GM18951 (cell line): ENCODE measurements at regions not wholly inside any gene's neighbourhood (a gene's known extent, or its start where the extent isn't known, plus 50 kb on each side); places are given as distances from the start of the nearest gene placed in this dataset.
"Not testable (repeated sequence)": the region's sequence is repeated elsewhere in the genome, so short reads cannot be mapped to it uniquely, and the experiment has no call there.

Experiments
- POLR2A ChIP-seq: IDR thresholded peaks from 4 replicates; pipeline ENCODE4 v1.6.1; 2011; ENCODE audit warnings: mild to moderate bottlenecking; ENCODE audit not compliant: insufficient read length, insufficient read depth; ENCODE audit errors: extremely low read depth
- in situ Hi-C: fragments of 300-500 bp; cut with MboI; formaldehyde crosslinking; loops from one replicate; pipeline ENCODE4 v1.12.0; 2022; ENCODE audit warnings: low sequenced_read_pairs, mixed read lengths, inconsistent platforms; ENCODE audit not compliant: unreplicated experiment

DNA sequence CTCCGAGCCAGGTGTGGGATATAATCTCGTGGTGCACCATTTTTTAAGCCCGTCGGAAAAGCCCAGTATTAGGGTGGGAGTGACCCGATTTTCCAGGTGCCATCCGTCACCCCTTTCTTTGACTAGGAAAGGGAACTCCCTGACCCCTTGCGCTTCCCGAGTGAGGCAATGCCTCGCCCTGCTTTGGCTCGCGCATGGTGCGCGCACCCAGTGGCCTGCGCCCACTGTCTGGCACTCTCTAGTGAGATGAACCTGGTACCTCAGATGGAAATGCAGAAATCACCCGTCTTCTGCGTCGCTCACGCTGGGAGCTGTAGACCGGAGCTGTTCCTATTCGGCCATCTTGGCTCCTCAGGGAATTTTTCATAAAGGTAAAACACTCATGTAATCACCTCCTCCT, 63.9 kb downstream of the RWDD3 start:
- in situ Hi-C loops = not testable (repeated sequence)

DNA sequence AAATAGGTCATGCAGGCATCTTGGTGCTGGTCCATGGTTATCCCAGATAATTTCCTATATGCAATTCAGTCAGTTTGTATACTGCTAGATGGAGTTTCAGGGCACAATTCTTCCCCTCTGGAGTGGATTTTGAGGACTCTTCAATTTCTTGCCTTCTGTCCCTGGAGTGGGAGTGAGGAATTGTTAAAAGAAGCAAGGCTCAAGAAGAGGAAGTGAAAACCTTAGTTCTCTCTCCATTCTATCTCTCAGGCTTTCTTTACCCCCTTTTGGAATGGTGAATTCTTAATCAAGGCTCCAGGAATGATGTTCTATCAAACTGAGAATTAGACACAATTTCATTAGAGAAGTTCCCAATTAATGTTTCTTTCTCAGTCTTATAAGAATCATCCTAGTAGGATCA, 67.1 kb downstream of the RWDD3 start:
- in situ Hi-C loops = no loop called here
- no peak for TF ChIP-seq POLR2A

DNA sequence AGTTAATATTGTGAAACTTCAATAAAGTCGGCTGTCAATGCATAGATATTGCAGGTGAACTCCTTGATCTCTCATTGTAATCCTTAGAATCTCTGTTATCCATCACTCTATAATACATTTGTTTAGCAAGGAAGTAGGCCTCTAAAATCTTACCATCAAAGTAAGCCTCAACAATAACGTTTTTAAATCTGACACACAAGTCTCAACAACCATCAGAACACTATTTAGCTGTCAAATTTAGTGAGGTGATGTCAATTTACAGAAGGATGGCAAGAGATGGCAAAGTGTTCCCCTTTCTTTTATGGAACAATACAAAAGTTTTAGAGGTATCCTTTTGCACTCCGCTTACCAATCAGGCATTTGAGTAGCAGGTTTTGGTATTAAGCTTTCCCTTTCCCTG, 67.6 kb downstream of the RWDD3 start:
- TF ChIP-seq POLR2A = no peak
- in situ Hi-C loops = no loop called here

DNA sequence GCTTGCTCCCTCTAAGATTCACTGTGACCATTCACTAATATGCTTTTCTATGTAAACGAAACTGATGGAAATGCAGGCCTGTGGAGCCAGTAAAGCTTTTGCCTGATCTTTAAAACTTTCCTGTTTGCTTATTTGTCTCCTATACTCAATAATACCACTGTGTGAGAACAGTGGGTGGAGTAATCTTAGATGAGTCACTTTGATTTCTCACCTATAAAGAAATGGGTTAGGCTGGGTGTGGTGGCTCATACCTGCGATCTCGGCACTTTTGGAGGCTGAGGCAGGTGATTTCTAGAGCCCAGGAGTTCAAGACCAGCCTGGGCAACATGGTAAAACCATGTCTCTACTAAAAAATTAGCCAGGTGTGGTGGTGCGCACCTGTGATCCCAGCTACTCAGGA, 70.8 kb downstream of the RWDD3 start:
- TF ChIP-seq POLR2A = no peak
- in situ Hi-C loops = no loop called here

DNA sequence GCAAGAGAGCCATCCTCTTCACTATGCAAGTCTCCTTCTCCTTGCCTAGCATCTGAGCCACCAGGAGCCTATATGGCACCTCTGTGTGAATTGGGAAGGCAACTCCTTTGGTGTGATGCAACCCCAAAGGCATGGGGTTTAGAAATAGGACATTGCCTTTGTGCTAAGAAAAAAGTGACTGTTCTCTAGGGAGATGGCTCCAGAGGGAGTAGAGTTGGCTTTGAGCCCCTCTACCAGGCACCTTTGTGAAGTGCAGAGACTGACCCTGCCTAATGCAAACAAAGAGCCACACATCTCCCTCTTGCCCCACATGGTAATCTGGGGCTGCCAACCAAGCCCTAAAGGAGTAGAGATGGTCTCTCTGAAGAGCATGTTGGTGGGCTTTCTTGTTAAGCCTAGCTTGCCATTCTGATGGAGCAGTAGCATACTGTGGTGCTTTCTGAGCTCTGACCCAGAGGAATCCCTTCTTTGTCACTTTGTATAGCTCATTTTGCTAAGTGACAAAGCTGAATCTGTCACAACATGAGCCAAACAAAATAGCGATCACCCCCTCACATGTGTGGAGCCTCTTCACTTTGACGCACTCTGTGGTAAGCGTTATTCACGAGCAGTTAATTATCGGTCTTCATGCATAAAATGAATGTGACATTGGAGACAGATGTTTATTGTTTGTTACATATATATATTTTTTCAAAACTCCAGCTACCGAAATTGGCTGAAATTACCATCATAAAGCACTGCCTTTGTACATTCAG, 74.4 kb downstream of the RWDD3 start:
- in situ Hi-C loops = no loop called here

DNA sequence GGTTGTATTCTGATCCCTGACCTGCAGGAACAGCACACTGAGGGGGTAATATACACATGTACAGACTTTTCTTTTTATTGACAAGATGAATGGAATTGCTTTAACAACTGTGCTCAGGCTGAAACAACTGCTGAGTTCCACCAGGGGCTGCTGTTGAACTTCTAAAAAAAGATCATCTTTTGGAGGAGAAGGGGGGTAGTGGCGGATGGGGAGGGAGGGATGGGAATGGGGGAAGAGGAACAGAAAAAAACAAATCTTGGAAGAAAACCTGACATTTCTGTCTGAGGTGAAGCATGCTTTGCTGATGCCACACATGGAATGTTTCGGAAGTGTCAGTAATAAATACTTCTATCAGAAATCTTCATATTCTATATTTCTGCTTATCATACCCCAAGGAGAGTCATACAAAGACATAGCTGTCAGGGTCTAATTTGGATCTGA, 75.0 kb downstream of the RWDD3 start:
- in situ Hi-C loops = no loop called here
- TF ChIP-seq POLR2A = no peak

More for the DNA sequence above, 74.4 kb downstream of the RWDD3 start:
- no peak for TF ChIP-seq POLR2A

DNA sequence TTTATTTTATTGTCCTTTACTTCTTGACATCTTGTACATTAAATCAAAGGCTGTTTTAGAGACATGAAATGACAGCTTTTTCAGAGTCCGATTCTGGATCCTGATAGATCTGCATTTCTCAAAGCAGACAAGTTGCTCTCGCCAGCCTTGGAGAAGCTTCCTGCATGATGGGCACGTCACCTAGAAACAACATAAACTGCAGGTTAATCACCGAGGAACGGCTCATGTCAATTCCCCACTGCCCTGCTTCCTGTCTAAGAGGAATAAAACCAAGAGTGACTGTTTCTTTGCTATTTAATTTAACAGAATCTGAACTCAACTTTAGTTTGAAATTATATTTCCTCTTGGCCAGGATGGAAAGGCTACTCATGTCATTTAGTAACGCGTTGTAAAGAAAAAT, 77.0 kb downstream of the RWDD3 start:
- TF ChIP-seq POLR2A = no peak
- in situ Hi-C loops = no loop called here

DNA sequence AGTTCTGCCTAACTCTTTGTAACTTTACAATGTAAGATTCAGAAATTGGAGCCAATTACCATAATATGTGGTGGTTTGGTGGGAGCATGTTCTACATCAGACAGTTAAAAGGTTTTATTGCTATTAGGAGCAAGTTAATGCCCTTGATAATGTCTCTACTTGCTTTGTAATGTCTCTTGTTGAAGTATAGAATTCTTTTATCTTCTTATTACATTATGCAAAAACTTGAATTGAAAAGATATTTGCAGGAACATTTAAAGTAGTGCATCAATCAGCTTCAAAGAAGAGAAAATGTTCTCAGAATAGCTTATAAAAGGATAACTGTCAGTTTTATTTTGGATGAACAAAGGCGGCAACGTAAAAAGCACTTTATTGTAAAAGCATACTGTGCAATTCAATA, 77.8 kb downstream of the RWDD3 start:
- in situ Hi-C loops = no loop called here
- TF ChIP-seq POLR2A = no peak

DNA sequence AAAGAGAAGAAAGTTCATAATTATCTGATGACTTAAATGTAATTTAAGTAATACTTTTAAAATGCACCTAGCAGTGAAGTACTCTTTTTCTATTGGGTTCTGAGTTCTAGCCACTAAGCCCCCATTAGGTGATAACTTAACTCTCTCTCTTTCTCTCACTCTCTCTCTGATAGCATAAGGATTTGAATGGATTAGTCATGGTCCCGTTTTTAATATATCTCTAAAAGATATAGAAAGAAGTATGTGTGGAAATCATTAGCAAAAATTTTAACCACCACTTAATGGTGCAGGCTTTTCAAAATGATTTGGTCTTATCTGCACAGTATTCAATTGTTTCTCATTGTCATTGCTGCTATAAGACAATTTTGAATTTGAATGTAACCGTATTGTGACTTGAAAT, 78.2 kb downstream of the RWDD3 start:
- in situ Hi-C loops = no loop called here
- TF ChIP-seq POLR2A = no peak

DNA sequence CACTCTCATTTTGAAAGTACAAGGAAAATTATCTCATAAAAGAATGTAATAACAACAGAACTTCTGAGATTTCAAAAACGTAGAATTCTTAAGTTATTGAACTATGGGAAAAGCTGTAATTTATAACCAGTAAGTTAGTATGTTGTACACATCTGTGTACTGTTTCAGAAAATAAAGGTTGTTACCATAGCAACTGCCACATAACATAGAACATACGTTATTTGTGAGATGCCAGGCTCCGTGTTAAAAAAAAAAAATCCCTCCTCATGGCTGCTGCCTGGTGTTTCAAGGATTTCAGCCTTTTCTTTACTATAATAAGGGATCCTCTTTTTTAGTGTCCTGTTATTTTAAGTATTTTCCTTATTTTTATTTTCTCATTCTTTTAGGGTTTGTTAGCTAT, 79.5 kb downstream of the RWDD3 start:
- TF ChIP-seq POLR2A = no peak
- in situ Hi-C loops = no loop called here

DNA sequence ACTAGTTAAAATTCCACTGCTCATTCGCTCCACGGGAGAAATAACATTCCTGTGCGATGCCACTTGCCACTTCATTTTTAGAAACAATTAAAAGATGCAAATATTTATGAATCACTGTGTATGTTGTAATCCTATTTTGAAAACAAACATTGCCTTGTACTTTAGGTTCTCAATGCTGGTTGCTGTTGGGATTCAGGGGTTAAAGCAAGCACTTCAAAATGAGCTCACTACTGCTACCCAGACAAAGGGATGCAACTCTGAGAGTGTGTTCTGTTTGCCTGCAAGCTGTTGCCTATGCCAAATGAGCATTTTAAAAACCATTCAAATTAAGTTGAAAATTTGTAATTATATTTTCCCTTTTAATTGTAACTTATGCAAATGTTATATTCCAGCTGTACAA, 87.5 kb downstream of the RWDD3 start:
- in situ Hi-C loops = no loop called here
- TF ChIP-seq POLR2A = no peak

DNA sequence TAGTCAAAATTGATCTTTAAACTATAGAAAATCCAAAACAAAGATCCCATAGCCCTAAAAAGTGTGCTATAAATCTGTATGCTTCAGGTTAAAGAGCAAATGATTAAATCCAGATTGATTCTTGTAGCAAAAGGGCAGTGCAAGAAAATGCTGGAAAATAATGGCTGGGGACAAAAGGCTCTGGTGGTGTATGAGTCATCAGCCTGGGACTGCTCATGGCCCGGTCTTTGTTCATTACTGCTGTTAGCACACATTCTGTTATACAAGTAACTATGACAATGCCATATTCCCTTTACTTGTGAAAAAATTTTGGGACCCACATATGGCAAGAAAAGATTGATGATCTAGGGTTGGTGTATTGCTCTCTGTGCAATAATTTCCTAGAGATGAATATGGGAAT, 89.1 kb downstream of the RWDD3 start:
- no peak for TF ChIP-seq POLR2A
- in situ Hi-C loops = no loop called here

DNA sequence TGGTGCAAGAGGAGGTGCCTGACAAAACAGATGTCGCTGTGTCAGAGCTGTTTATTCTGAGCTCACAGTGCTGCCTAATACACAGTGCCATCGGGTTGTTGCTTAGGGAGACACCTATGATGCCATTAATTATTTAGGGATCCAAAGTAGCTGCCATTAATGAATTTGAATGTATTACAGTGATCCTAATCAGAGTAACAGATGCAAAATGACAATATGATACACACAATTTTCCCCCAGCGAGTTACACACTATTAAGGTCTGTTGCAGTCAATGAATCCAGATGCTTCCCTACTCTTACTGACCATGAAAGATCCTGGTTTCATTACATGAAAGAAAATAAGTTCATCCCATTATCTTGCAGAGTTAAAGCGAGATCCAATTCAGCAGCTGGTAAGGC, 91.3 kb downstream of the RWDD3 start:
- no peak for TF ChIP-seq POLR2A
- in situ Hi-C loops = no loop called here

DNA sequence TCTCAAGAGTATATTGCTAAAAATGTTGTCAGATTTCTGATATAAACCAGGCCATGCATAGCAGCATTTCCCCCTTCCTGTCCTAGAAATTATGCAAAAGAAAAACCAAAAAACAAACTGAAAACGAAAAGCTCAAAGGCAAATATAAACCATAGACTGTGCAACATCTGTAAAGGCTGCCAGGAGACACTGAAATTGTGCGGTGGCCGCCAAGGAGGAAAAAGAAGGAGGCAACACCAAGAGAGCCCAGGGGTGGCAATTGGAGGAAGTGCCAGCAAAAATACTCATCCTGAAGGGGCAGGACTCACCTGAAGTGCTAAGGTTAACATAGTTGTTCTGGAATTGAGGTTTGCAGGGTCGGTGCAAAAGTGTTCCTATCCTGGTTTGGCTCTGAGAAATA, 92.0 kb downstream of the RWDD3 start:
- in situ Hi-C loops = no loop called here

DNA sequence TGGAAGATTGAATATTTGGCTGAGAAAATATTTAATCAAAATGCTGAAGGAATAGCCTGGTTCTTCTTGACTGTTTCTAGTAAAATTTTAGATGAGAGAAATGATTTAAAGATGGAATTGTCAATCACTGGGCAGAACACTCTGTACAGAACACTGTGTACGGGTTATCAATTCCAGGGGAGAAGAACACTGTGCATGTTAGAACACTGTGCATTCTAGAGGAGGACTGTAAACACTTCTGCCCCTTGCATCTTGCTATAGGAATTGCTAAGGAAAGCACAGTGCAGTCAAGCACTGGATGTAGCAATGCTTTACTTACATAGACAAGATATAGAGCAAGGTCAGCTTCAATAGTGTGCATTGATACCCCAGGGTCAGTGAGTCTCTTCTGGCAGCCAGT, 98.7 kb downstream of the RWDD3 start:
- TF ChIP-seq POLR2A = no peak
- in situ Hi-C loops = no loop called here

More for the DNA sequence above, 92.0 kb downstream of the RWDD3 start:
- no peak for TF ChIP-seq POLR2A
